HL-60 (cell line): ENCODE measurements at regions not wholly inside any gene's neighbourhood (a gene's known extent, or its start where the extent isn't known, plus 50 kb on each side); places are given as distances from the start of the nearest gene placed in this dataset.
"Not testable (repeated sequence)": the region's sequence is repeated elsewhere in the genome, so short reads cannot be mapped to it uniquely, and the experiment has no call there.

Source experiments
- DNase-seq, 2 experiments: peaks; one replicate each; pipeline ENCODE4 v3.0.0-alpha.2; 2010 to 2020; ENCODE audit warnings: low read depth in 1 of 2, low spot score in 1 of 2
- H3K27ac ChIP-seq: fragments of 250-450 bp; sonication (Bioruptor Pico); replicated peaks from 2 replicates; pipeline ENCODE4 v1.5.1; 2020; ENCODE audit warnings: mild to moderate bottlenecking, moderate library complexity
- H3K27me3 ChIP-seq: fragments of 250-450 bp; sonication (Bioruptor Pico); 2 replicates; pipeline ENCODE4 v1.5.1; 2021; ENCODE audit warnings: mild to moderate bottlenecking, moderate library complexity; ENCODE audit not compliant: insufficient read depth, poor library complexity, severe bottlenecking
- H3K4me3 ChIP-seq: replicated peaks from 2 replicates; pipeline ENCODE4 v1.5.1; 2011; ENCODE audit warnings: mild to moderate bottlenecking, control low read depth, low read length; ENCODE audit not compliant: insufficient read depth
- CTCF ChIP-seq: IDR thresholded peaks from one replicate; pipeline ENCODE4 v1.5.1; 2011; ENCODE audit warnings: low read length, control low read depth, inconsistent platforms; ENCODE audit not compliant: insufficient read depth
- GABPA ChIP-seq: IDR thresholded peaks from 2 replicates; pipeline ENCODE4 v1.6.1; 2012; ENCODE audit warnings: low read depth
- POLR2AphosphoS5 ChIP-seq: IDR thresholded peaks from 2 replicates; pipeline ENCODE4 v1.6.1; 2012; ENCODE audit warnings: low read depth
- REST ChIP-seq: IDR thresholded peaks from 2 replicates; pipeline ENCODE4 v1.6.1; 2012; ENCODE audit warnings: low read depth; ENCODE audit not compliant: insufficient replicate concordance
- SPI1 ChIP-seq: IDR thresholded peaks from 2 replicates; pipeline ENCODE4 v1.6.1; 2012; ENCODE audit warnings: low read depth, mild to moderate bottlenecking, borderline replicate concordance

GRCh38 chr12:83573671-83574070 is 887.0 kb downstream of the TMTC2 start:
- no peak overlapping the region for H3K4me3 ChIP-seq
- H3K27me3 ChIP-seq: no peaks in the 10 kb centered on the region
- TF ChIP-seq SPI1 (no peak), REST (no peak), CTCF (no peak), GABPA (no peak), POLR2AphosphoS5 (no peak)
- DNase-seq: no peak
- H3K27ac ChIP-seq: no peak overlapping the region

- no peak for DNase-seq
- H3K27ac ChIP-seq: no peak overlapping the region
- no peak for TF ChIP-seq GABPA
- TF ChIP-seq REST: no peak
- TF ChIP-seq CTCF: no peak
- TF ChIP-seq SPI1: no peak
- TF ChIP-seq POLR2AphosphoS5: no peak
- no peaks in the 10 kb centered on the region for H3K27me3 ChIP-seq
- no peak overlapping the region for H3K4me3 ChIP-seq
Observed at GRCh38 chr12:83559650-83560049, 872.9 kb downstream of the TMTC2 start.

GRCh38 chr12:83556040-83556439 is 869.3 kb downstream of the TMTC2 start:
- DNase-seq, H3K27me3 ChIP-seq, H3K27ac ChIP-seq, H3K4me3 ChIP-seq: not testable (repeated sequence)

GRCh38 chr12:83541446-83541845 is 854.7 kb downstream of the TMTC2 start:
- H3K4me3 ChIP-seq: no peak overlapping the region
- H3K27ac ChIP-seq: no peak overlapping the region
- no peak for DNase-seq
- H3K27me3 ChIP-seq: no peaks in the 10 kb centered on the region
- TF ChIP-seq CTCF: no peak
- TF ChIP-seq REST: no peak
- no peak for TF ChIP-seq SPI1
- TF ChIP-seq GABPA: no peak
- TF ChIP-seq POLR2AphosphoS5: no peak
